Astrocyte (in vitro differentiated cells and primary cell): ENCODE measurements at regions not wholly inside any gene's neighbourhood (a gene's known extent, or its start where the extent isn't known, plus 50 kb on each side); places are given as distances from the start of the nearest gene placed in this dataset.

ENCODE experiments used
- CTCF ChIP-seq: IDR thresholded peaks from 2 replicates; pipeline ENCODE4 v1.5.1; 2011; ENCODE audit warnings: low read depth, mild to moderate bottlenecking, inconsistent platforms, low read length, moderate library complexity; ENCODE audit not compliant: insufficient read depth
- EZH2 ChIP-seq: IDR thresholded peaks from 2 replicates; pipeline ENCODE4 v1.6.1; 2012; ENCODE audit warnings: mild to moderate bottlenecking, low read length, inconsistent platforms; ENCODE audit not compliant: insufficient read depth

GRCh38 chr14:84490081-84490480 lies 1039.9 kb upstream of the FLRT2 start:
- TF ChIP-seq CTCF (no peak), EZH2 (no peak)
